Mammary epithelial cell (primary cell): ENCODE measurements at regions not wholly inside any gene's neighbourhood (a gene's known extent, or its start where the extent isn't known, plus 50 kb on each side); places are given as distances from the start of the nearest gene placed in this dataset.

Experiments
- EZH2 ChIP-seq: IDR thresholded peaks from 2 replicates; pipeline ENCODE4 v1.6.1; 2012; ENCODE audit warnings: low read length, inconsistent platforms, borderline replicate concordance
- TF ChIP-seq, protein P1 (sequence below), 2 donors: IDR thresholded peaks in 1 of 2; conservative IDR thresholded peaks in 1 of 2; 2 replicates each; pipeline ENCODE4 v1.5.1; 2011 to 2012; ENCODE audit warnings: inconsistent platforms in 2 of 2, low read length in 2 of 2, mild to moderate bottlenecking in 2 of 2, control low read depth in 1 of 2, low read depth in 1 of 2; ENCODE audit not compliant: insufficient read depth in 1 of 2; ENCODE audit errors: extremely low read depth in 1 of 2

DNA sequence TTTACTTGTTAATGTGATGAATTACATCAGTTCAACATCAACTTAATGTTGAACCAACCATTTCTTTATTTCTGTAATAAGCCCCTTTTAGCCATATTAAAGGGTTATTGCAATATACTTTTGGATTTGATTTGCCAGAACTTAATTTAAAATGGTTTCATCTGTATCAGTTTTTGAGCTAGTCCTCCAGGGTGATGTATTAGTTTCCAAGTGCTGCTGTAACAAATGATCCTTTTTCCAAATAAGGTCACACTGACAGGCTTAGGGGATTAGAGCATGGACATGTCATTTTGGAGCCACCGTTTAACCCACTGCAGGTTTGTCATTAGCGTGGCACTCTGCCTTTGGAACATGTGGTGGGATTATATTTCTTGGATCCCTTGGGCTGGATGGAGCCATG, 244.8 kb upstream of the PLPP4 start:
- TF ChIP-seq, protein P1, sequence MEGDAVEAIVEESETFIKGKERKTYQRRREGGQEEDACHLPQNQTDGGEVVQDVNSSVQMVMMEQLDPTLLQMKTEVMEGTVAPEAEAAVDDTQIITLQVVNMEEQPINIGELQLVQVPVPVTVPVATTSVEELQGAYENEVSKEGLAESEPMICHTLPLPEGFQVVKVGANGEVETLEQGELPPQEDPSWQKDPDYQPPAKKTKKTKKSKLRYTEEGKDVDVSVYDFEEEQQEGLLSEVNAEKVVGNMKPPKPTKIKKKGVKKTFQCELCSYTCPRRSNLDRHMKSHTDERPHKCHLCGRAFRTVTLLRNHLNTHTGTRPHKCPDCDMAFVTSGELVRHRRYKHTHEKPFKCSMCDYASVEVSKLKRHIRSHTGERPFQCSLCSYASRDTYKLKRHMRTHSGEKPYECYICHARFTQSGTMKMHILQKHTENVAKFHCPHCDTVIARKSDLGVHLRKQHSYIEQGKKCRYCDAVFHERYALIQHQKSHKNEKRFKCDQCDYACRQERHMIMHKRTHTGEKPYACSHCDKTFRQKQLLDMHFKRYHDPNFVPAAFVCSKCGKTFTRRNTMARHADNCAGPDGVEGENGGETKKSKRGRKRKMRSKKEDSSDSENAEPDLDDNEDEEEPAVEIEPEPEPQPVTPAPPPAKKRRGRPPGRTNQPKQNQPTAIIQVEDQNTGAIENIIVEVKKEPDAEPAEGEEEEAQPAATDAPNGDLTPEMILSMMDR (conservative IDR thresholded peaks at IDR 0.05 in 1 of 2, IDR thresholded peaks at IDR 0.05 in 1 of 2; ENCODE audit: extremely low read depth in 1 of 2, insufficient read depth in 1 of 2, low read depth in 1 of 2, low read length in 2 of 2) = no peak
- TF ChIP-seq EZH2 = no peak
